Loucy (cell line): ENCODE measurements at regions not wholly inside any gene's neighbourhood (a gene's known extent, or its start where the extent isn't known, plus 50 kb on each side); places are given as distances from the start of the nearest gene placed in this dataset.

Experiments
- H2AFZ ChIP-seq: fragments of 200-600 bp; sonication (generic); 2 replicates; pipeline ENCODE4 v1.6.0; 2016; ENCODE audit warnings: antibody characterized with exemption, mild to moderate bottlenecking, low read length, moderate library complexity
- H3F3A ChIP-seq: fragments of 200-600 bp; 2 replicates; pipeline ENCODE4 v1.6.0; 2016; ENCODE audit warnings: antibody characterized with exemption, low read depth, mild to moderate bottlenecking
- H3K27me3 ChIP-seq: fragments of 200-600 bp; sonication (generic); 2 replicates; pipeline ENCODE4 v1.6.1; 2014; ENCODE audit warnings: low read length, mild to moderate bottlenecking; ENCODE audit not compliant: insufficient read depth, poor library complexity, severe bottlenecking
- H3K36me3 ChIP-seq: fragments of 200-600 bp; sonication (generic); 2 replicates; pipeline ENCODE4 v1.6.1; 2016; ENCODE audit warnings: low read length; ENCODE audit not compliant: insufficient read depth
- H3K4me1 ChIP-seq: fragments of 200-600 bp; sonication (generic); 2 replicates; pipeline ENCODE4 v1.5.1; 2014; ENCODE audit warnings: low read length, mild to moderate bottlenecking; ENCODE audit not compliant: insufficient read depth, poor library complexity, severe bottlenecking
- H3K4me2 ChIP-seq: fragments of 200-600 bp; sonication (generic); 2 replicates; pipeline ENCODE4 v1.6.0; 2014; ENCODE audit warnings: antibody characterized with exemption, low read length, low read depth, mild to moderate bottlenecking; ENCODE audit not compliant: poor library complexity, severe bottlenecking
- H3K4me3 ChIP-seq: fragments of 200-600 bp; sonication (generic); 2 replicates; pipeline ENCODE4 v1.5.1; 2014; ENCODE audit warnings: low read length, mild to moderate bottlenecking, mixed read lengths; ENCODE audit not compliant: poor library complexity, severe bottlenecking
- H3K79me2 ChIP-seq: fragments of 200-600 bp; sonication (generic); 2 replicates; pipeline ENCODE4 v1.6.1; 2014; ENCODE audit warnings: low read length; ENCODE audit not compliant: insufficient read depth
- H3K9ac ChIP-seq: fragments of 200-600 bp; sonication (generic); 2 replicates; pipeline ENCODE4 v1.6.0; 2014; ENCODE audit warnings: mild to moderate bottlenecking, low read depth, low read length, moderate library complexity; ENCODE audit not compliant: poor library complexity, severe bottlenecking
- H3K9me2 ChIP-seq: fragments of 200-600 bp; sonication (generic); replicated peaks from 2 replicates; pipeline ENCODE4 v1.6.1; 2016; ENCODE audit warnings: low read depth, low read length, mixed read lengths
- H3K9me3 ChIP-seq: fragments of 200-600 bp; sonication (generic); 2 replicates; pipeline ENCODE4 v1.6.1; 2014; ENCODE audit warnings: mild to moderate bottlenecking, antibody characterized with exemption, low read length, low read depth; ENCODE audit not compliant: insufficient read depth
- H4K20me1 ChIP-seq: fragments of 200-600 bp; sonication (generic); 2 replicates; pipeline ENCODE4 v1.6.0; 2014; ENCODE audit warnings: antibody characterized with exemption, low read length, mild to moderate bottlenecking; ENCODE audit not compliant: insufficient read depth, poor library complexity, severe bottlenecking
- EZH2phosphoT487 ChIP-seq: fragments of 200-600 bp; IDR thresholded peaks from 2 replicates; pipeline ENCODE4 v1.6.1; 2018; ENCODE audit warnings: antibody characterized with exemption, mild to moderate bottlenecking, moderate library complexity, borderline replicate concordance
- TF ChIP-seq, protein P1 (sequence below): fragments of 200-600 bp; sonication (generic); conservative IDR thresholded peaks from 2 replicates; pipeline ENCODE4 v1.5.1; 2014; ENCODE audit warnings: mild to moderate bottlenecking, antibody characterized with exemption, low read length

DNA sequence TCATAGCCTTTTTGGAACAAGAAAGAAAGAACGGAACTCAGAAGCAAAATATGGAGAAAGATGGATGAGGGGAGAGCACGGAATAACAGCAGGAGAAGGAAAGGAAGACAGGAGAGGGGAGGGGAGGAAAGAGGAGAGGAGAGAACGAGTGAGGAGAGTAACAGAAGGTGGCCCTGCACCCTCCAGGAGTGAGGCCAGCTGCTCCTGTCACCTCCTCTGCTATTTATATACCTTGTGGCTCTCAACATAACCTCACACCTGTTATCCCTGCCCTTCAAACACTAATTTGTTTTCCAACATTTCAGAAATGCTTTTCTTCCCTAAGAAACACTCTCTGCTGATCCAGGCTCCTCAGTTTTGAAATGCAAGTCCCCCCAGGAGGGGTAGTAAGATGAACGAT, 53.4 kb upstream of the ATP2B2 start:
- H3F3A ChIP-seq = no peaks in the 10 kb centered on the region
- H3K4me3 ChIP-seq = no peak overlapping the region
- no peaks in the 10 kb centered on the region for H3K9me2 ChIP-seq
- H3K36me3 ChIP-seq = no peaks in the 10 kb centered on the region
- H3K79me2 ChIP-seq = no peaks in the 10 kb centered on the region
- no peaks in the 10 kb centered on the region for H3K27me3 ChIP-seq
- TF ChIP-seq EZH2phosphoT487 = no peak
- TF ChIP-seq, protein P1, sequence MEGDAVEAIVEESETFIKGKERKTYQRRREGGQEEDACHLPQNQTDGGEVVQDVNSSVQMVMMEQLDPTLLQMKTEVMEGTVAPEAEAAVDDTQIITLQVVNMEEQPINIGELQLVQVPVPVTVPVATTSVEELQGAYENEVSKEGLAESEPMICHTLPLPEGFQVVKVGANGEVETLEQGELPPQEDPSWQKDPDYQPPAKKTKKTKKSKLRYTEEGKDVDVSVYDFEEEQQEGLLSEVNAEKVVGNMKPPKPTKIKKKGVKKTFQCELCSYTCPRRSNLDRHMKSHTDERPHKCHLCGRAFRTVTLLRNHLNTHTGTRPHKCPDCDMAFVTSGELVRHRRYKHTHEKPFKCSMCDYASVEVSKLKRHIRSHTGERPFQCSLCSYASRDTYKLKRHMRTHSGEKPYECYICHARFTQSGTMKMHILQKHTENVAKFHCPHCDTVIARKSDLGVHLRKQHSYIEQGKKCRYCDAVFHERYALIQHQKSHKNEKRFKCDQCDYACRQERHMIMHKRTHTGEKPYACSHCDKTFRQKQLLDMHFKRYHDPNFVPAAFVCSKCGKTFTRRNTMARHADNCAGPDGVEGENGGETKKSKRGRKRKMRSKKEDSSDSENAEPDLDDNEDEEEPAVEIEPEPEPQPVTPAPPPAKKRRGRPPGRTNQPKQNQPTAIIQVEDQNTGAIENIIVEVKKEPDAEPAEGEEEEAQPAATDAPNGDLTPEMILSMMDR = no peak
- no peaks in the 10 kb centered on the region for H3K4me1 ChIP-seq
- H4K20me1 ChIP-seq = no peaks in the 10 kb centered on the region
- H3K9ac ChIP-seq = no peak overlapping the region
- H3K9me3 ChIP-seq = no peaks in the 10 kb centered on the region
- H2AFZ ChIP-seq = no peak overlapping the region
- no peak overlapping the region for H3K4me2 ChIP-seq

DNA sequence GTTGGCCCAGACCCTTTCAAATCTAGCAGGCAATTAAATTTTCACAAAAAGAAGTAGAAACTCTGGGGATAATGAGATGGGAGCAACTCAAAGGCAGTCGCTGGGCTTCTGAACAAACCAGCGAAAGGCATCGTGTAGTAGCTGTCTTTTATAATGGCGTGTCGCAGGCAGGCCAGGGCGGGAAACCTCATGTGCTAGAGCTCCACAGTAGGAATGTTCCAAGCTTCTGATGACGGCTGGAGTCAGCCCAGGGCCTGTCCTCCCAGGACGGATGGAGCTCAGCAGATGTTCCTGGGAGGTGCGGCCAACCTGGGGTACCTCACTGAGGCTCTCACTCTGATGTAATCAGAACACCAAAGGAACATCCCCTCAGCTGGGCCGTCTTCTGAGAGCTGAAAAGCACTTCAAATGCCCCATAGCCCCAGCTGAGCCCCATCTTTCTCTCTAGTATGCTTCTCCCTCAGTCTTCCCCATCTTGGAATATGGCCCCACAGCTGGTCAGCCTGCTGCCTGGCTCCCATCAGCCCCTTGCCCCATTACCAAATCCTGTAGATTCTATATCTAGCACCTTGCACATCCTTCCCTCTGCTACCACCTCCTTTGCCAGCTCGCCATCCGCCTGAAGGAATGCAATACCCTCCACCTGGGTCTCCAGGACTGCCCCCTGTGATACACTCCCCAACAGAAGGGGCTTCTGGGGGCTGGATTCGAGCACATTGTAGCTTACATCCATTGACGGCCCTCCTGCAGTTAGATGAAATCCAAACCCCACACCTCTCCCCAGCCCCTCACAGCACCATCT, 54.9 kb upstream of the ATP2B2 start:
- Histone ChIP-seq H4K20me1 (no peaks in the 10 kb centered on the region), H3K4me3 (no peak overlapping the region), H3K27me3 (no peaks in the 10 kb centered on the region), H3K36me3 (no peaks in the 10 kb centered on the region), H3K9ac (no peak overlapping the region), H3K79me2 (no peaks in the 10 kb centered on the region), H3K9me2 (no peaks in the 10 kb centered on the region), H3K4me2 (no peak overlapping the region), H3F3A (no peaks in the 10 kb centered on the region), H3K4me1 (no peaks in the 10 kb centered on the region), H3K9me3 (no peaks in the 10 kb centered on the region), H2AFZ (no peak overlapping the region)
- TF ChIP-seq, protein P1 = no peak
- TF ChIP-seq EZH2phosphoT487 = no peak

DNA sequence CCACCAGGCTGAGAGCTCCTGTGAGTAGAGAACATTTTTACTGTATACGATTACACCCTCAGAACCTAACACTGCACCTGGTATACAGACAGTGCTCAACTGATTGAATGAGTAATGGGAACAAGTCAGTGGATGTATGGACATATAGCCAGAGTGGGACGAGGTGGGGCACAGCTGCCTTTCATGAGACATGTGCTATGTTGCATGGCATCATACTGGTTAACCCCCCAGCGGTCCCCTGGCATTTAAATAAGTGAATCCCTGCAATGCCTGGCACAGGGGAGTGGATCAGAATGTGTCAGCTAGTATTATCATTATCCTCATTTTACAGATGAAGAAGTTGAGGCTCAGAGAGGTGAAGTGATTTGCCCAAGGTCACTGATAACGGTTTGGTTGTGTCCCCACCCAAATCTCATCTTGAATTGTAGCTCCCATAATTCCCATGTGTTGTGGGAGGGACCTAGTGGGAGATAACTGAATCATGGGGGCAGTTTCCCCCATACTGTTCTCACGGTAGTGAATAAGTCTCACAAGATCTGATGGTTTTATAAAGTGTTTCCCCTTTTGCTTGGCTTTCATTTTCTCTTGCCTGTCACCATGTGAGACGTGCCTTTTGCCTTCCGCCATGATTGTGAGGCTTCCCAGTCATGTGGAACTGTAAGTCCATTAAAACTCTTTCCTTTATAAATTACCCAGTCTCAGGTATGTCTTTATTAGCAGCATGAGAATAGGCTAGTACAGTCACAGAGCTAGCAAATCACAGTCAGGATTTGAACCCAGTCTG, 56.0 kb upstream of the ATP2B2 start:
- Histone ChIP-seq H3K9ac (no peak overlapping the region), H3K27me3 (no peaks in the 10 kb centered on the region), H2AFZ (no peak overlapping the region), H3F3A (no peaks in the 10 kb centered on the region), H3K4me2 (no peak overlapping the region), H3K4me1 (no peaks in the 10 kb centered on the region), H3K9me2 (no peaks in the 10 kb centered on the region), H3K4me3 (no peak overlapping the region), H3K79me2 (no peaks in the 10 kb centered on the region), H3K9me3 (no peaks in the 10 kb centered on the region), H4K20me1 (no peaks in the 10 kb centered on the region), H3K36me3 (no peaks in the 10 kb centered on the region)
- TF ChIP-seq EZH2phosphoT487 = no peak
- TF ChIP-seq, protein P1 = no peak
